ENCODE measurements at regions not wholly inside any gene's neighbourhood (a gene's known extent, or its start where the extent isn't known, plus 50 kb on each side); places are given as distances from the start of the nearest gene placed in this dataset.
"Not testable (repeated sequence)": the region's sequence is repeated elsewhere in the genome, so short reads cannot be mapped to it uniquely, and the experiment has no call there.

DNA sequence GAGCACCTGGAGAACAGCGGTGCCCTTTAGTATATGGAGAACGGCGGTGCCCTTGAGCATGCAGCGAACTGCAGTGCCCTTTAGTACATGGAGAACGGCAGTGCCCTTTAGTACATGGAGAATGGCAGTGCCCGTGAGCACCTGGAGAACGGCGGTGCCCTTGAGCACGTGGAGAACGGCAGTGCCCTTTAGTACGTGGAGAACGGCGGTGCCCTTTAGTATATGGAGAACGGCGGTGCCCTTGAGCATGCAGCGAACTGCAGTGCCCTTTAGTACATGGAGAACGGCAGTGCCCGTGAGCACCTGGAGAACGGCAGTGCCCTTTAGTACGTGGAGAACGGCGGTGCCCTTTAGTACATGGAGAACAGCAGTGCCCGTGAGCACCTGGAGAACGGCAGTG is 151.8 kb downstream of the DLL1 start:
- TF ChIP-seq, protein P1, sequence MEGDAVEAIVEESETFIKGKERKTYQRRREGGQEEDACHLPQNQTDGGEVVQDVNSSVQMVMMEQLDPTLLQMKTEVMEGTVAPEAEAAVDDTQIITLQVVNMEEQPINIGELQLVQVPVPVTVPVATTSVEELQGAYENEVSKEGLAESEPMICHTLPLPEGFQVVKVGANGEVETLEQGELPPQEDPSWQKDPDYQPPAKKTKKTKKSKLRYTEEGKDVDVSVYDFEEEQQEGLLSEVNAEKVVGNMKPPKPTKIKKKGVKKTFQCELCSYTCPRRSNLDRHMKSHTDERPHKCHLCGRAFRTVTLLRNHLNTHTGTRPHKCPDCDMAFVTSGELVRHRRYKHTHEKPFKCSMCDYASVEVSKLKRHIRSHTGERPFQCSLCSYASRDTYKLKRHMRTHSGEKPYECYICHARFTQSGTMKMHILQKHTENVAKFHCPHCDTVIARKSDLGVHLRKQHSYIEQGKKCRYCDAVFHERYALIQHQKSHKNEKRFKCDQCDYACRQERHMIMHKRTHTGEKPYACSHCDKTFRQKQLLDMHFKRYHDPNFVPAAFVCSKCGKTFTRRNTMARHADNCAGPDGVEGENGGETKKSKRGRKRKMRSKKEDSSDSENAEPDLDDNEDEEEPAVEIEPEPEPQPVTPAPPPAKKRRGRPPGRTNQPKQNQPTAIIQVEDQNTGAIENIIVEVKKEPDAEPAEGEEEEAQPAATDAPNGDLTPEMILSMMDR (IDR thresholded peaks at IDR 0.05; ENCODE audit: extremely low read depth in 1 of 2, insufficient read depth in 1 of 2, low read depth in 1 of 2, low read length in 2 of 2) = not testable (repeated sequence)
- TF ChIP-seq POLR2A (IDR thresholded peaks at IDR 0.05; ENCODE audit: low read depth, low read length) = not testable (repeated sequence)
